OCI-LY3 (cell line): ENCODE measurements at regions not wholly inside any gene's neighbourhood (a gene's known extent, or its start where the extent isn't known, plus 50 kb on each side); places are given as distances from the start of the nearest gene placed in this dataset.

Experiments
- H2AFZ ChIP-seq: fragments of 200-600, 300-600 bp; shearing (Covaris generic); 2 replicates; pipeline ENCODE4 v1.6.0; 2014; ENCODE audit warnings: antibody characterized with exemption, low read depth, low read length
- H3K27ac ChIP-seq: fragments of 200-600, 300-600 bp; sonication (generic); 2 replicates; pipeline ENCODE4 v1.5.1; 2014; ENCODE audit warnings: mild to moderate bottlenecking, low read length, moderate library complexity, mixed read lengths
- H3K27me3 ChIP-seq: fragments of 200-600, 300-600 bp; sonication (generic); 2 replicates; pipeline ENCODE4 v1.6.1; 2014; ENCODE audit warnings: low read depth, low read length, mixed read lengths
- H3K36me3 ChIP-seq: fragments of 200-600, 300-600 bp; sonication (generic); replicated peaks from 2 replicates; pipeline ENCODE3; 2014; ENCODE audit warnings: low read depth, low read length, mixed read lengths
- H3K4me1 ChIP-seq: fragments of 300-600, 200-600 bp; sonication (generic); 2 replicates; pipeline ENCODE4 v1.6.1; 2014; ENCODE audit warnings: low read length, mixed read lengths
- H3K4me2 ChIP-seq: fragments of 200-600, 300-600 bp; sonication (generic); 2 replicates; pipeline ENCODE4 v1.6.1; 2014; ENCODE audit warnings: low read length, mixed read lengths
- H3K4me3 ChIP-seq: fragments of 300-600, 200-600 bp; sonication (generic); 2 replicates; pipeline ENCODE4 v1.5.1; 2014; ENCODE audit warnings: antibody characterized with exemption, mild to moderate bottlenecking, low read length, moderate library complexity
- H3K79me2 ChIP-seq: fragments of 300-600, 200-600 bp; shearing (Covaris generic); 2 replicates; pipeline ENCODE4 v1.6.1; 2014; ENCODE audit warnings: mild to moderate bottlenecking, low read length, mixed read lengths
- H3K9ac ChIP-seq: fragments of 300-600, 200-600 bp; shearing (Covaris generic); 2 replicates; pipeline ENCODE4 v1.6.0; 2014; ENCODE audit warnings: mild to moderate bottlenecking, low read length, moderate library complexity
- H3K9me3 ChIP-seq: fragments of 200-600, 300-600 bp; shearing (Covaris generic); 2 replicates; pipeline ENCODE4 v1.6.1; 2014; ENCODE audit warnings: low read length, mixed read lengths; ENCODE audit not compliant: insufficient read depth
- H4K20me1 ChIP-seq: fragments of 200-600, 300-600 bp; sonication (generic); 2 replicates; pipeline ENCODE4 v1.6.1; 2016; ENCODE audit warnings: low read length, mixed read lengths; ENCODE audit not compliant: insufficient read depth
- EZH2phosphoT487 ChIP-seq: fragments of 200-600 bp; shearing (Covaris generic); IDR thresholded peaks from 2 replicates; pipeline ENCODE4 v1.6.1; 2018; ENCODE audit warnings: antibody characterized with exemption, mixed run types, low read depth
- TF ChIP-seq, protein P1 (sequence below): fragments of 200-600, 300-600 bp; sonication (generic); IDR thresholded peaks from 2 replicates; pipeline ENCODE4 v1.5.1; 2014; ENCODE audit warnings: antibody characterized with exemption, low read length, low read depth

DNA sequence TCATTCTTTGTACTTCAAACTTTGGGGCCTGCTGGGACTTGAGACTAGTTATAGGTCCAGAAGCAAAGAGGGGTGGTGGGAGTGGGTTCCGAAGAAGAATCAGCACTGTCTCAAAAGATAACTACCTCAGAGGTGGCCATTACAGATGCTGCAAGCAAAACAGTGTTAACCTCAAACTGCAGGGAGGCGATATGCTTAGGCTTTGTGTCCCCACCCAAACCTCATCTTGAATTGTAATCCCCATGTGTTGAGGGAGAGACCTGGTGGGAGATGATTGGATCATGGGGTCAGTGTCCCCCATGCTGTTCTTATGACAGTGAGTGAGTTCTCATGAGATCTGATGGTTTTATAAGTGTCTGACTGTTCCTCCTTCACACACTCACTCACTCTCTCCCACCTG is 545.3 kb downstream of the XYLT1 start:
- Histone ChIP-seq H3K4me1 (no peaks in the 10 kb centered on the region), H3K27ac (no peak overlapping the region), H3K9ac (no peak overlapping the region), H3K79me2 (no peaks in the 10 kb centered on the region), H4K20me1 (no peaks in the 10 kb centered on the region), H3K36me3 (no peaks in the 10 kb centered on the region), H2AFZ (no peak overlapping the region), H3K4me2 (no peak overlapping the region), H3K4me3 (no peak overlapping the region), H3K9me3 (no peaks in the 10 kb centered on the region), H3K27me3 (no peaks in the 10 kb centered on the region)
- no peak for TF ChIP-seq EZH2phosphoT487
- TF ChIP-seq, protein P1, sequence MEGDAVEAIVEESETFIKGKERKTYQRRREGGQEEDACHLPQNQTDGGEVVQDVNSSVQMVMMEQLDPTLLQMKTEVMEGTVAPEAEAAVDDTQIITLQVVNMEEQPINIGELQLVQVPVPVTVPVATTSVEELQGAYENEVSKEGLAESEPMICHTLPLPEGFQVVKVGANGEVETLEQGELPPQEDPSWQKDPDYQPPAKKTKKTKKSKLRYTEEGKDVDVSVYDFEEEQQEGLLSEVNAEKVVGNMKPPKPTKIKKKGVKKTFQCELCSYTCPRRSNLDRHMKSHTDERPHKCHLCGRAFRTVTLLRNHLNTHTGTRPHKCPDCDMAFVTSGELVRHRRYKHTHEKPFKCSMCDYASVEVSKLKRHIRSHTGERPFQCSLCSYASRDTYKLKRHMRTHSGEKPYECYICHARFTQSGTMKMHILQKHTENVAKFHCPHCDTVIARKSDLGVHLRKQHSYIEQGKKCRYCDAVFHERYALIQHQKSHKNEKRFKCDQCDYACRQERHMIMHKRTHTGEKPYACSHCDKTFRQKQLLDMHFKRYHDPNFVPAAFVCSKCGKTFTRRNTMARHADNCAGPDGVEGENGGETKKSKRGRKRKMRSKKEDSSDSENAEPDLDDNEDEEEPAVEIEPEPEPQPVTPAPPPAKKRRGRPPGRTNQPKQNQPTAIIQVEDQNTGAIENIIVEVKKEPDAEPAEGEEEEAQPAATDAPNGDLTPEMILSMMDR: no peak

- H4K20me1 ChIP-seq: no peaks in the 10 kb centered on the region
- H3K36me3 ChIP-seq: no peaks in the 10 kb centered on the region
- no peak overlapping the region for H2AFZ ChIP-seq
- H3K9me3 ChIP-seq: no peaks in the 10 kb centered on the region
- H3K4me1 ChIP-seq: no peaks in the 10 kb centered on the region
- H3K4me3 ChIP-seq: no peak overlapping the region
- TF ChIP-seq, protein P1: no peak
- TF ChIP-seq EZH2phosphoT487: no peak
- no peaks in the 10 kb centered on the region for H3K79me2 ChIP-seq
- H3K9ac ChIP-seq: no peak overlapping the region
- H3K27ac ChIP-seq: no peak overlapping the region
- no peak overlapping the region for H3K4me2 ChIP-seq
- H3K27me3 ChIP-seq: 0 out of 2 replicates have a peak, but pooled peaks cover 4% of the 10 kb centered on the region
These were observed 542.1 kb downstream of the XYLT1 start for GRCh38 chr16:16928532-16929109.

- H2AFZ ChIP-seq: no peak overlapping the region
- no peak overlapping the region for H3K4me2 ChIP-seq
- H3K4me1 ChIP-seq: no peaks in the 10 kb centered on the region
- no peaks in the 10 kb centered on the region for H3K79me2 ChIP-seq
- 0 out of 2 replicates have a peak, but pooled peaks cover 4% of the 10 kb centered on the region for H3K27me3 ChIP-seq
- no peaks in the 10 kb centered on the region for H3K36me3 ChIP-seq
- TF ChIP-seq, protein P1: no peak
- no peak for TF ChIP-seq EZH2phosphoT487
- no peak overlapping the region for H3K4me3 ChIP-seq
- H4K20me1 ChIP-seq: no peaks in the 10 kb centered on the region
- no peak overlapping the region for H3K27ac ChIP-seq
- no peak overlapping the region for H3K9ac ChIP-seq
- H3K9me3 ChIP-seq: no peaks in the 10 kb centered on the region
These were observed 540.3 kb downstream of the XYLT1 start for GRCh38 chr16:16930309-16931000.

- H3K4me1 ChIP-seq: no peaks in the 10 kb centered on the region
- no peak overlapping the region for H2AFZ ChIP-seq
- H3K9ac ChIP-seq: no peak overlapping the region
- no peak overlapping the region for H3K4me2 ChIP-seq
- no peaks in the 10 kb centered on the region for H3K9me3 ChIP-seq
- no peaks in the 10 kb centered on the region for H3K36me3 ChIP-seq
- no peak overlapping the region for H3K27ac ChIP-seq
- H3K4me3 ChIP-seq: no peak overlapping the region
- no peaks in the 10 kb centered on the region for H3K79me2 ChIP-seq
- H4K20me1 ChIP-seq: no peaks in the 10 kb centered on the region
- H3K27me3 ChIP-seq: peaks cover 23% of the 10 kb centered on the region
- TF ChIP-seq EZH2phosphoT487: no peak
- TF ChIP-seq, protein P1: no peak
These were observed 536.9 kb downstream of the XYLT1 start for GRCh38 chr16:16933861-16934260.
